GM18511 (cell line): ENCODE measurements at regions not wholly inside any gene's neighbourhood (a gene's known extent, or its start where the extent isn't known, plus 50 kb on each side); places are given as distances from the start of the nearest gene placed in this dataset.
A peak's percentile ranks its signal among the peaks of the same experiment; 100 is the strongest.

Source experiments
- ATAC-seq: cut with Tn5 transposase; IDR thresholded peaks from one replicate; pipeline ENCODE4 v1.9.1; 2021; ENCODE audit warnings: mild to moderate bottlenecking, moderate library complexity; ENCODE audit not compliant: unreplicated experiment

DNA sequence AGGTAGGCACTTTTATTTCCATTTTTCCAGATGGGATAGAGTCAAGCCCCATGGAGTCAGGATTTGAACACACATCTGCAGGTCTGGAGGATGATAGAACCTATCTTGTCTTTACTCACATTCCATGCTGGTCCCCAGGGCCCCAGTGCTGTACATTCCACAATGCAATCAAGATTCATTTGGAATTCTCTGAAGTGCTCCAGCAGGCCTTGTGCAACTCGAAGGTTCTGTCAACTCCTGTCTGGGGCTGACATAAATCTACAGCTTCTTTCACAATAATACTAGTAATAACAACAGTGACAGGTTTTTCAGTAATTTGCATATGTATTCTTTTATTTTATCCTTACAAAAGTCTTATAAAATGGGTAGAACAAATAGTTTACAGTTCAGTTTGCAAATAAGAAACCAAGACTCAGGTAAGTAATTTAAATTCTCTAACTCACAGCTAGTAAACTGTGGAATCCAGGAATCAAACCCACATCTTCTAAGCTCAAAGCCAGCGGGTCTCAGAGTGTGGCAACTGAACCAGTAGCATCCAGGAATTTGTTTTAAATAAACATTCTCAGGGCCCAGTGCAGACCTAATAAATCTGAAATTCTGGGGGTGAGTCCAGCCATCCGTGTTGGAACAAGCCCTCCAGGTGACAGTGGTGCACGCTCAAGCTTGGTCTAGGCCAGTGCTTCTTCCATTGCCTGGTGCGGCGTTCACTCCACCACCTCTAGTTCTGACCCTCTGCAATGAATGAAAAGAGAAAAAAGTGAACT, 137.0 kb upstream of the TNFAIP3 start:
- no peak for ATAC-seq

DNA sequence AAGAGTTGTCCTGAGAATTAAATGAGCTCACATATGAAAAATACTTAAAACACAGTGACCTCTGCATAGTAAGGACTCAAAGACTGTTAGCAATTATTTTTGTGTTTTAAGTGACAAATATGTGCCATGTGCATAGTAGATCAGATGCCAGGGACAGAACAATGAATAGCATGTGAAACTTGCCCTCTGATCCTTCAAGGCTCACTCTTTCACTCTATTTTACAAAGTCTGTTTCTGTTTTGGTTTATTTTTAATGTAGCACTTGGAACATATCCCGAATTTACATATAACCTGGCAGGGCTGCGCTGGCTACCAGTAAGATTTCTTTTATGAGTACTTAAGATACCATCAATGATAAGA, 135.5 kb upstream of the TNFAIP3 start:
- ATAC-seq: no peak

- ATAC-seq: no peak
Measured at GRCh38 chr6:137731960-137732616, 135.0 kb upstream of the TNFAIP3 start.

DNA sequence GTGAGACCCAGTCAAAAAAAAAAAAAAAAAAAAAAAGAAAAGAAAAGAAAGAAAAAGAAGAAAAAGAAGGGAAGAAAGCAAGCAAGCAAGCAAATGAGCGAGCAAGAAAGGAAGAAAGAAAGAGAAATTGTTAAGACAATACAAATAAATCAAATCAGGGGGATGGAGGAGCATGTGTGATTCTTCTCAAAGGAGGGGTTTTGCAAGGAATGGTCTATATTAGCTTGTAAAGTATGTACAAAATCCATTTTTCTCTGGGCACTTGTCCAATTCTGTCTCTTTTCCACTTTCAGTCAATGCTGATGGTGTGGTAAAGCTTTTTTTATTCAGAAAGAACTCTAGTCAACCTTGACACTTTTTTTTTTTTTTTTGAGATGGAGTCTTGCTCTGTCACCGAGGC, 133.7 kb upstream of the TNFAIP3 start:
- ATAC-seq: no peak

DNA sequence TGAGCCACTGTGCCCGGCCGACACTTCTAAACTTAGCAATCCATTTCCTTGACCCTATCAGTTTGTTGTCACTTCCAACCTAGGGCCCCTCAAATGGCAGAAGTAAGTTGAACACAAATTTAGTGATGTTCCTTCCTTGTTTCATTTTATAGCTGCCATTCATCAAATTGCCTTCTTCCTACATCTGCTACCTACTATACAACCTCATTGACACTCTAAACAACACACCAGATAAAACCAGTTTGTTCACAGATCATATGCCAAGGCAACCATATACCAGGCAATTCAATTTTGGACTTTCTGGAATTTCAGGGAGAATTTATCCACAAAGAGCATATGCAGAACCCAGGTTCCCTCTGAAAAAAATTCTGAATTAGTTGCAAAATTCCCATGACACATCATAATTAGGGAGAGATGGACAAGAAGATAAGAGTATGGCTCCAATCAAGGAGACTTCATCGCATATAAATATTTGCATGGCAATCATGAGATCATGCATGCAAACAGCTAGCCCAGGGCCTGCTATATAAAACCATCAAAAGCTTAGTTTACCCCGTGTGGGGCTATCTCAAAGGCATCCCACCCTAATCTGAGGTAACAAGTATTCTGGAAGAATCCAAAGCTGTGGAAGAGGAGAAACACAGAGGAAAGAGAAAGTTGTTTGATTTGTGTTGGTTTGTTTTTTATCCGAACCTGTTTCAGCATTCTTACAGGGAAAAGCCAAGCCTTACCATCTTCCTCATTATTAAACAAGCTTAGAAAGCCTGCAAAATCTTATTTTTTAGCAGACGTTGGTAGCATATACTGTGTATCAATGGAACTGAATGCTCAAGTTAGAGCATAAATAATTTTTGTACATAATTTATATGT, 132.8 kb upstream of the TNFAIP3 start:
- no peak for ATAC-seq

DNA sequence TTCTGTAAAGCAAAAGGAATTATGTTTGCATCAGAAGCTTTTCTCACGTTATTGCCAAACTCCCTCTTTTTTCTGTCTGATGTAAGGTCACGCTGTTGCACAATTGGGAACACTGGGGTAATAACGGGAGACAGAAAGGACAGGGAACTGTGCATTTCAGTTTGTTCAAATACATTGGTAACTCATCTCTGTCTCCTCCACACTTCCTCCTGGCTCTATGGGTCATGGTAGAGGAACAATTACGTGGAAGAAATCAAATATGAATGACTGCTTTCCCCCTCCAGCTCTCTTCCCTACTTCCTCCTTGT, 132.2 kb upstream of the TNFAIP3 start:
- no peak for ATAC-seq

- peak; percentile 91 for ATAC-seq
Measured at GRCh38 chr6:137736048-137736818, 130.8 kb upstream of the TNFAIP3 start.

DNA sequence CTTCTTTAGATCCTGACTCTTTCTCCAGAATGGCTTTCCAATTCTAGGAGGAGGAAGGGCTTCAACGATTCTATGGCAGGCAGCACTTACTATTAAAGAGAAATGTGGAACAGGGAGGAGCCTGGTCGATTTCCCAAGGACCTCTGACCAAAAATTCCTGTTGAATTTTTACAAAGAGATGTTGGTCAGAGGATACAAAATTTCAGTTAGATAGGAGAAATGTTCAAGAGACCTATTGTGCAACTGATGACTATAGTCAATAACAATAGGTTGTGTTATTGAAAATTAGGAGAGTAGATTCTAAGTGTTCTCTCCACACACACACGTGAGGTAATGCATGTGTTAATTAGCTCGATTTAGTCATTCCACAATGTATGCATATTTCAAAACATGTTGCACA, 130.1 kb upstream of the TNFAIP3 start:
- no peak for ATAC-seq

GRCh38 chr6:137737836-137738596, 129.0 kb upstream of the TNFAIP3 start:
- ATAC-seq: no peak

- no peak for ATAC-seq
Measured at GRCh38 chr6:137738931-137739504, 128.0 kb upstream of the TNFAIP3 start.

DNA sequence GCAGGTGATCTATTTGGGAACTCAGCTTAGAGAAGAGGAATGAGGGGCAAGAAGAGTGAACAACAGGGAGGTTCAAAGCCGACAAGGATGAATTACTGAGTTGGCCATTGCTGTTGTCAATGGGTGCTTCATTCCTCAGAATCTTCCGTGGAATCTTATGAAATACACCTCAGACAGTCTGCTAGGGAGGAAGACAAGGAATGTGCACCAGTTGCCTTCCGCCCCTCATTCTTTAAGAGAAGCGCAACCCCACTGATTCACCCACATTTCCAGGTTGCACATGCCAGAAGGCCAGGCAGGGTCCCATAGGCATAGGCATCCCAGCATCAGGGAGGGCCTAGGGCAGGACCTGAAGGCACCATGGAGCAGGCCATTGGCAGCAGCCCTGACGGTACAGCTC, 127.5 kb upstream of the TNFAIP3 start:
- ATAC-seq: no peak

DNA sequence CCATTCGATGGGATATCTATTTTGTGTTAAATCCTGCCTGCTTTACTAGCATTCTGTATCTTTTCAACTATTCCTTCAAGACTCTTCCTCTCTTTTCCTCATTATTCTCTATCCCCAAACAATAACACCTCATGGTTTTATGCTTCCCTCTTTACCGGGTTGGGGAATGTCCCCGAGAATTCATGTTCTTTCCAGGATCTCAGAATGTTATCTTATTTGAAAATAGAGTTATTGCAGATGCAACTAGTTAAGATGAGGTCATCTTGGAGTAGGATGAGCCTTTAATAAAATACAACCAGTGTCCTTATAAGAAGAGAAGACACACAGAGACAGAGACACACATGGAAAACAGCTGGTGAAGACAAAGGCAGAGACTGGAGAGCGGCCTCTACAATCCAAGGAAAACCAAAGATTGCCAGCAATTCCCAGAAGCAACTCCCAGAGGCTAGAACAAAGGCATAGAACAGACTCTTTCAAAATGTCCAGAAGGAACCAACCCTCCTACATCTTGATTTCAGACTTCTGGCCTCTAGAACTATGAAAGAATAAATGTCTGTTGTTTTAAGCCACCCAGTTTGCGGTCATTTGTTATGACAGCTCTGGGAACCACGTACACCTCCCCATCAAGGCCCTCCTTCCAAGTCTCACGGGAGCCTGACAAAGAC, 126.8 kb upstream of the TNFAIP3 start:
- no peak for ATAC-seq

- ATAC-seq: no peak
Measured at GRCh38 chr6:137740967-137741761, 125.9 kb upstream of the TNFAIP3 start.

GRCh38 chr6:137743493-137743892, 123.6 kb upstream of the TNFAIP3 start:
- no peak for ATAC-seq

DNA sequence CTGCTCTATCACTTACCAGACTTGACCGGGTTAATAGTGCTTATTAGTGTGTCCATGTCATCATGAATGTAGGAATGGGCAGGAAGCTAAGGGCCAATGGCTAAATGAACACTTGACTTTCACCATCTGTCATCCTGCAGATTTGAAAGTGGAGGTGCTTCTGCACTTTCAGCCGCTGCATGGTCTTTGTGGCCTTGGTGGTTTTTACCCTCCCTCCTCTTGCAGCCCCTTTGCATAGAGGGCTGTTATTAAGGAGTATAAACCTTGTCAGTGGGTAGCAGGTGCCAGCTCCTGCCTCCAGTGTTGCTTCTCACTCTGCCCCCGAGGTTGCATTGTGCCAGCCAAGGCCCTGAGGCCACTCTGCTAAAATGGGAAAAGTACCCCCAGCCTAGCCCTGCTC, 122.2 kb upstream of the TNFAIP3 start:
- peak; percentile 87 for ATAC-seq

DNA sequence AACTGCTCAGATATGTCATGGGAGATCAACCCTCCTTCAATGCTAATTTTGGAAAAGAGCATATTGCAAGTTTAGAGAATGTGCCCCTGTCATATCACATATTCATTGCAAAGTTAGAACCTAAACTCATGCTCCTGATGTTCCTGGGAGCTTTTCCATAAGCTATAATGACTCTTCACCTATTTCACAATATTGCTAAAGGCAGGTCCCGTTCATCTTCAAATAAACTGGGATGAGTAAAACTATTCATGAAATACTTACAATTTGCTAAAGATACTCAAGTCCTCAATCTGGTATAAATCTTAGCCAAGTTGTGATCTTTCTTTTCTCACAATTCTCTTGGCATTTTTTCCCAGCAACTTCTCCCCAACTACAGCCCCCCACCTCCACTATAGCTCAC, 121.7 kb upstream of the TNFAIP3 start:
- no peak for ATAC-seq

GRCh38 chr6:137746264-137746663, 120.8 kb upstream of the TNFAIP3 start:
- no peak for ATAC-seq

DNA sequence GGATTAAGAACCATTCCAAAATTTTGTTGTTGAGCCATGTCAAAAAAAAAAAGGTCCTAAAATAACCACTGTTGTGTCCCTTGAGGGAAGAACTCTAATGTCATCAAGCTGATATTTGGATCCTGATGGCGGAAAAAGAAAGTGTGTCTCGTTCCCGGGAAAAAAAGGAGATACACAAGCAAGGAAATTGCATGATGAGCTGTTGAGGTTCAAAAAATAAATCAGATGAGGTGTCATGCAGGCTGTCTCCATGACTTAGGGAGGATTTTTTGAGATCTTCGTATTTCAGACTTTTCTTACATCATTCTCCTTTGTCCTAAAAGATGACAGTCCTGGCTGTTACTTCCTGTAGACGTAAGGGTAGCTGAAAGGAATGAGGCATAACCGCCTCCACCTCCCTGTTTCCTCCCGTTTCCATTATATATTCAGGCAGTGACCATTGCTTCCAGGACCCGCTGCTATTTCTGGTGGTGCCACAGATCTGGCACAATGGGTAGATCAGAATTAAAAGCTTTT, 117.3 kb upstream of the TNFAIP3 start:
- ATAC-seq: no peak

DNA sequence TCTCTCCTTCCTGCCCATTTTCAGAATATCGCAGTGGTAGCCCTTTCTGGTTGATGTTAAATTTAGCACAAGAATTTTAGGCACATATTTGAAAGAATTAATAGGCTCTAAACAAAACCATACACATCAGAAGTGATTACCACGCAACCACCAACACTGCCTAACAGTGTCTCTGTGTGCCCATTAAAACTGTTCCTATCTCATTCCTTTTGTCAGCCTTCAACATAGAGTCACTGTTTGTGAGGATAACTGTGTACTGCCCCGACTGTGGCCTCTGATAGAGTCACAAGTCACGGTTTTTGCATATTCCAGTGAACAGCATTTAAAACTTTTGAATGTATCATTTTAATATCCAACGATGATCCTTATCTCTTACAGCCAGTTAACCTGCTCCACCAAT, 116.8 kb upstream of the TNFAIP3 start:
- no peak for ATAC-seq
